NOMO-1 (cell line): ENCODE measurements at regions not wholly inside any gene's neighbourhood (a gene's known extent, or its start where the extent isn't known, plus 50 kb on each side); places are given as distances from the start of the nearest gene placed in this dataset.

Source experiments
- DNase-seq, 2 experiments: peaks; one replicate each; lab custom pipeline; 2025; ENCODE audit not compliant: unreplicated experiment in 2 of 2; lab: John Stamatoyannopoulos, UW

GRCh38 chr7:112887976-112888375, 97.8 kb upstream of the TMEM168 start:
- no peak for DNase-seq

GRCh38 chr7:112887337-112887736, 97.1 kb upstream of the TMEM168 start:
- peak in 1 of 2 experiments; percentile 3 for DNase-seq

- no peak for DNase-seq
These were observed 96.0 kb upstream of the TMEM168 start for GRCh38 chr7:112886208-112886607.

- DNase-seq, result no peak
These were observed 92.8 kb upstream of the TMEM168 start for GRCh38 chr7:112882991-112883390.

GRCh38 chr7:112882511-112882910, 92.3 kb upstream of the TMEM168 start:
- peak in 1 of 2 experiments; percentile 18 for DNase-seq

GRCh38 chr7:112882022-112882421, 91.8 kb upstream of the TMEM168 start:
- no peak for DNase-seq

GRCh38 chr7:112880818-112881418, 90.7 kb upstream of the TMEM168 start:
- DNase-seq, result no peak

GRCh38 chr7:112877691-112878460, 87.7 kb upstream of the TMEM168 start:
- no peak for DNase-seq

- DNase-seq, result no peak
These were observed 86.7 kb upstream of the TMEM168 start for GRCh38 chr7:112876877-112877276.

- DNase-seq, result no peak
These were observed 84.7 kb upstream of the TMEM168 start for GRCh38 chr7:112874909-112875308.

- DNase-seq, result no peak
These were observed 83.8 kb upstream of the TMEM168 start for GRCh38 chr7:112873831-112874553.

- peak in 1 of 2 experiments; percentile 11 for DNase-seq
These were observed 79.0 kb upstream of the TMEM168 start for GRCh38 chr7:112869111-112869774.

- no peak for DNase-seq
These were observed 78.4 kb upstream of the TMEM168 start for GRCh38 chr7:112868609-112869008.

- no peak for DNase-seq
These were observed 76.2 kb upstream of the TMEM168 start for GRCh38 chr7:112866424-112866823.

- DNase-seq, result no peak
These were observed 74.2 kb upstream of the TMEM168 start for GRCh38 chr7:112864380-112864779.

GRCh38 chr7:112858838-112859237, 68.6 kb upstream of the TMEM168 start:
- no peak for DNase-seq

- no peak for DNase-seq
These were observed 65.0 kb upstream of the TMEM168 start for GRCh38 chr7:112855227-112855626.

- no peak for DNase-seq
These were observed 64.0 kb upstream of the TMEM168 start for GRCh38 chr7:112854169-112854568.

- no peak for DNase-seq
These were observed 63.2 kb upstream of the TMEM168 start for GRCh38 chr7:112853422-112853821.

GRCh38 chr7:112843151-112843550, 53.0 kb upstream of the TMEM168 start:
- DNase-seq, result no peak
